Ishikawa (cell line): ENCODE measurements at regions not wholly inside any gene's neighbourhood (a gene's known extent, or its start where the extent isn't known, plus 50 kb on each side); places are given as distances from the start of the nearest gene placed in this dataset.

Source experiments
- CEBPB ChIP-seq: IDR thresholded peaks from 2 replicates; pipeline ENCODE4 v1.6.1; 2012
- EP300 ChIP-seq: IDR thresholded peaks from 2 replicates; pipeline ENCODE4 v1.6.1; 2012; ENCODE audit warnings: borderline replicate concordance
- FOXM1 ChIP-seq: IDR thresholded peaks from 2 replicates; pipeline ENCODE4 v1.6.1; 2012; ENCODE audit warnings: low read depth, borderline replicate concordance
- MAX ChIP-seq: IDR thresholded peaks from 2 replicates; pipeline ENCODE4 v1.6.1; 2012
- NFIC ChIP-seq: IDR thresholded peaks from 2 replicates; pipeline ENCODE4 v1.6.1; 2012
- RAD21 ChIP-seq: IDR thresholded peaks from 2 replicates; pipeline ENCODE4 v1.6.1; 2012; ENCODE audit warnings: low read depth
- TAF1 ChIP-seq: IDR thresholded peaks from 2 replicates; pipeline ENCODE4 v1.6.1; 2012; ENCODE audit warnings: low read depth, mild to moderate bottlenecking
- YY1 ChIP-seq: IDR thresholded peaks from 2 replicates; pipeline ENCODE4 v1.6.1; 2012; ENCODE audit warnings: low read depth
- ZBTB7A ChIP-seq: IDR thresholded peaks from 2 replicates; pipeline ENCODE4 v1.6.1; 2012; ENCODE audit warnings: low read depth
- TF ChIP-seq, protein P1 (sequence below): IDR thresholded peaks from 2 replicates; pipeline ENCODE4 v1.6.1; 2012; ENCODE audit warnings: low read depth, mild to moderate bottlenecking

GRCh38 chr2:123103902-123104301, 921.2 kb upstream of the CNTNAP5 start:
- TF ChIP-seq YY1 = no peak
- no peak for TF ChIP-seq CEBPB
- TF ChIP-seq ZBTB7A = no peak
- TF ChIP-seq NFIC = no peak
- TF ChIP-seq, protein P1, sequence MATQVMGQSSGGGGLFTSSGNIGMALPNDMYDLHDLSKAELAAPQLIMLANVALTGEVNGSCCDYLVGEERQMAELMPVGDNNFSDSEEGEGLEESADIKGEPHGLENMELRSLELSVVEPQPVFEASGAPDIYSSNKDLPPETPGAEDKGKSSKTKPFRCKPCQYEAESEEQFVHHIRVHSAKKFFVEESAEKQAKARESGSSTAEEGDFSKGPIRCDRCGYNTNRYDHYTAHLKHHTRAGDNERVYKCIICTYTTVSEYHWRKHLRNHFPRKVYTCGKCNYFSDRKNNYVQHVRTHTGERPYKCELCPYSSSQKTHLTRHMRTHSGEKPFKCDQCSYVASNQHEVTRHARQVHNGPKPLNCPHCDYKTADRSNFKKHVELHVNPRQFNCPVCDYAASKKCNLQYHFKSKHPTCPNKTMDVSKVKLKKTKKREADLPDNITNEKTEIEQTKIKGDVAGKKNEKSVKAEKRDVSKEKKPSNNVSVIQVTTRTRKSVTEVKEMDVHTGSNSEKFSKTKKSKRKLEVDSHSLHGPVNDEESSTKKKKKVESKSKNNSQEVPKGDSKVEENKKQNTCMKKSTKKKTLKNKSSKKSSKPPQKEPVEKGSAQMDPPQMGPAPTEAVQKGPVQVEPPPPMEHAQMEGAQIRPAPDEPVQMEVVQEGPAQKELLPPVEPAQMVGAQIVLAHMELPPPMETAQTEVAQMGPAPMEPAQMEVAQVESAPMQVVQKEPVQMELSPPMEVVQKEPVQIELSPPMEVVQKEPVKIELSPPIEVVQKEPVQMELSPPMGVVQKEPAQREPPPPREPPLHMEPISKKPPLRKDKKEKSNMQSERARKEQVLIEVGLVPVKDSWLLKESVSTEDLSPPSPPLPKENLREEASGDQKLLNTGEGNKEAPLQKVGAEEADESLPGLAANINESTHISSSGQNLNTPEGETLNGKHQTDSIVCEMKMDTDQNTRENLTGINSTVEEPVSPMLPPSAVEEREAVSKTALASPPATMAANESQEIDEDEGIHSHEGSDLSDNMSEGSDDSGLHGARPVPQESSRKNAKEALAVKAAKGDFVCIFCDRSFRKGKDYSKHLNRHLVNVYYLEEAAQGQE = no peak
- TF ChIP-seq TAF1 = no peak
- TF ChIP-seq FOXM1 = no peak
- no peak for TF ChIP-seq EP300
- TF ChIP-seq RAD21 = no peak
- no peak for TF ChIP-seq MAX
